ENCODE measurements at regions not wholly inside any gene's neighbourhood (a gene's known extent, or its start where the extent isn't known, plus 50 kb on each side); places are given as distances from the start of the nearest gene placed in this dataset.

DNA sequence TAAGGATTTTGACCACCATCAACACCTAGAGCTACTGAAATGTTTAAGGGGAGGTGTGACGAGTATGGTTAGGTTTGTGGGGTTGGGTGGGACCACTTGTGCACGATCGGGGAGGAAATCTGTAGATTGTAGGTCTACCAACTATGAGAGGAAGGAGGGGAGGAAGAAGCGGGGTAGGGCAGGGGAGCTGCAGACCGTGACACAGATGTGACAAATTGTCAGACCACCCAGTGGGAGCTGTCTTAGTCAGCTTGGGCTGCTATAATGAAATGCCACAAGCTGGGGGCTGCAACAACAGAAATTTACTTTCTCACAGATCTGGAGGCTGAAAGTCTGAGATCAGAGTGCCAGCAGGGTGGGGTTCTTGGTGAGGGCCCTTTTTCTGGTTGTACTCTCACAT lies 62.2 kb upstream of the ARGLU1 start:
- TF ChIP-seq, protein P1, sequence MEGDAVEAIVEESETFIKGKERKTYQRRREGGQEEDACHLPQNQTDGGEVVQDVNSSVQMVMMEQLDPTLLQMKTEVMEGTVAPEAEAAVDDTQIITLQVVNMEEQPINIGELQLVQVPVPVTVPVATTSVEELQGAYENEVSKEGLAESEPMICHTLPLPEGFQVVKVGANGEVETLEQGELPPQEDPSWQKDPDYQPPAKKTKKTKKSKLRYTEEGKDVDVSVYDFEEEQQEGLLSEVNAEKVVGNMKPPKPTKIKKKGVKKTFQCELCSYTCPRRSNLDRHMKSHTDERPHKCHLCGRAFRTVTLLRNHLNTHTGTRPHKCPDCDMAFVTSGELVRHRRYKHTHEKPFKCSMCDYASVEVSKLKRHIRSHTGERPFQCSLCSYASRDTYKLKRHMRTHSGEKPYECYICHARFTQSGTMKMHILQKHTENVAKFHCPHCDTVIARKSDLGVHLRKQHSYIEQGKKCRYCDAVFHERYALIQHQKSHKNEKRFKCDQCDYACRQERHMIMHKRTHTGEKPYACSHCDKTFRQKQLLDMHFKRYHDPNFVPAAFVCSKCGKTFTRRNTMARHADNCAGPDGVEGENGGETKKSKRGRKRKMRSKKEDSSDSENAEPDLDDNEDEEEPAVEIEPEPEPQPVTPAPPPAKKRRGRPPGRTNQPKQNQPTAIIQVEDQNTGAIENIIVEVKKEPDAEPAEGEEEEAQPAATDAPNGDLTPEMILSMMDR (conservative IDR thresholded peaks at IDR 0.05): no peak
- no peak for TF ChIP-seq ZFX (IDR thresholded peaks at IDR 0.05)

Data from C4-2B (cell line).